SW 1271 (cell line): ENCODE measurements at regions not wholly inside any gene's neighbourhood (a gene's known extent, or its start where the extent isn't known, plus 50 kb on each side); places are given as distances from the start of the nearest gene placed in this dataset.
"Not testable (repeated sequence)": the region's sequence is repeated elsewhere in the genome, so short reads cannot be mapped to it uniquely, and the experiment has no call there.

Experiments used
- DNase-seq, 2 experiments: peaks; one replicate each; lab custom pipeline; 2025; lab: John Stamatoyannopoulos, UW

DNA sequence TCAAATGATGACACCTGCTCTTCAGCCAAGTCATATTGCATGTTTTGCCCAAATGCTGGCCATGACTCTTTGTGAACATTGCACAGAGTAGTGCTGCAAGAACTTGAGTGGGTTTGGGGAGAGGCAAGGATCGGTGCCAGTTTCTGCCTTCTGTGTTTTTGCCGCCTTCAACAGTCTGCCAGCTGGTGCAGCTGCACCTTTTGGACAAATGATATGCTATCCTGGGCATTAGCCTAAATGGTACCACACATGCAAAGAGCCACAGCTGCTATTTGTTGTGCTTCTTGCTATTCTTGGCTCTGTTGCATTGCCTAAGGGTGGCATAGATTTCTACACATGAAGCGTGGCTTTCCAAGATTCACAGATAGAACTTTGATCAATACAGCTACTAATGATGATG lies 189.0 kb upstream of the CCN2 start:
- DNase-seq = no peak

DNA sequence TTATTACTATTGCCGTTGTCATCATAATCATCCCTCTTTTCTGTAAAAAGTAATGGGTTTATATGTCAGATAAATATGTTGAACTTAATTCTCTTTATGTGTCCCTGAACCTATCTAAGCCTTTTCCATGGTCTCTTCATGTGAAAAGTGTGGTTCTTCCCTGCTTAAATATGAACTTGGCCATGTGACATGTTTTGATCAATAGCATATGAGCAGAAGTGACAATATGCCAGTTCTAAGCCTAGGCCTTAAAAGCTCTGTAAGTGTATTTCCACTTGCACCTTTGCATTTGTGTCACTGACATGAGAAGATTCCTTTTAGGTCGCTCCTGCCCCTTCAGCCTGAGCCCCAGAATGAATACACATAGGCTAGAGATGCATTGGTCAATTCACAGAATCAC lies 188.4 kb upstream of the CCN2 start:
- DNase-seq = no peak

DNA sequence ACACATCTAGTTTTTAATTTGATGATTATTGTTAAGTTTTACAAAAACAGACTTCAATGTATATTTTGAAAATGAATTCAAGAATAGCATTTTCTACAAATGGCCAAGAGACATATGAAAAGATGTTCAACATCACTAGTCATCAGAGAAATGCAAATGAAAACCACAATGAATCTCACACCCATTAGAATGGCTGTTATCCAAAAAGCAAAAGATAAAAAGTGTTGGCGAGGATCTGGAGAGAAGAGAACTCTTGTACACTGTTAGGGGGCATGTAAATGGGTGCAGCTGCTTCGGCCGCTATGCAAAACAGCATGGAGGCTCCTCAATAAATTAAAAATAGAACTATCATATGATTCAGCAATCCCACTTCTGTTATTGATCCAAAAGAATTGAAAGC lies 185.8 kb upstream of the CCN2 start:
- no peak for DNase-seq

DNA sequence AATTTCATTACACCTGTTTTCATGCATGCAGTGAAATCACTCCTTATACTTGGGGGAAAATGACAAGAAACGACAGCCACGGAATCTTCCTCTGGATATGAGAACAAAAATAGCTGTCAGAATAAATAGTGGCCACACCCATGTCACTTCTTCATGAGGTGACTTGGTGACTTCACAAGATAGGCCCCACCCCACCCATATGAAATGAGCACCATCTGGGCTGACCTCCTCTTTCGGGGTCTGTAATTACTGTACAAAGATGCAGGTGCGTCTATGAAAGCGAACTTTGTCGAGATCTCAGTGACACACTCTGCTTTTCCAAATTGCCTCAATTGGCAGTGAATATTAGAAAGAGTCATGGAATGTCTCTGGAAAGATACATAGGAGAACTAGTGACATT lies 184.2 kb upstream of the CCN2 start:
- DNase-seq = no peak

DNA sequence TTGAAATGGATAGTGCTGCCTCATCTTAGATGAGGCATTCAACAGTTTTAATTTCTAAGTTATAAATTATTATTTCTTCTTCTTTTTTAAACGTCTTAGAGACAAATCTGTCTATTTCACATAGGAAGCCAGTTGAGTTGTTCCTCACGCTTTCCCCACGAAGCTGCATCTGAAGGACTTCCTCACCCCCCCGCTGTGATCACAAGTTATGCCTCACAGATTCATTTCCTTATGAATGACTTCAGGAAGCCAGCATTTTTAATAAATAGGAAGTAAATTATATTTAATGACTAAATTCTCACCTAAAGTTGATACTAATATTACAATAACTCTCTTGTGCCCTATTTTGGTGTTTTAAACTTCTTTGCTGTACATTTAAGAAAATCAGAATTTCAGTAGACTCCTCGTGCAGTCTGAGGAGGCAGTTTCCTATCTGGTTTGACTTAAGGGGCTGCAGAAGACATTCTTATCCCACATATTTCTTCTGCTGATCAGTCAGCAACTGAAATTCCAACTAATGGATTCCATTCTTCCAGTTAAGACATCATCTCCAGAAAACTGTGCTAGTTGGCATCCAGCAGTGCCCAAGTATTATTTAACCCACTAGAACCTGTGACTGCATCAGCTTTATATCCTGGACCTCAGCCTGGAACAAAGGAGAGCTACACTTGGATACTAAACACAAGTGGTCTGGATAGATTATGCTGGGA lies 182.7 kb upstream of the CCN2 start:
- DNase-seq = no peak

DNA sequence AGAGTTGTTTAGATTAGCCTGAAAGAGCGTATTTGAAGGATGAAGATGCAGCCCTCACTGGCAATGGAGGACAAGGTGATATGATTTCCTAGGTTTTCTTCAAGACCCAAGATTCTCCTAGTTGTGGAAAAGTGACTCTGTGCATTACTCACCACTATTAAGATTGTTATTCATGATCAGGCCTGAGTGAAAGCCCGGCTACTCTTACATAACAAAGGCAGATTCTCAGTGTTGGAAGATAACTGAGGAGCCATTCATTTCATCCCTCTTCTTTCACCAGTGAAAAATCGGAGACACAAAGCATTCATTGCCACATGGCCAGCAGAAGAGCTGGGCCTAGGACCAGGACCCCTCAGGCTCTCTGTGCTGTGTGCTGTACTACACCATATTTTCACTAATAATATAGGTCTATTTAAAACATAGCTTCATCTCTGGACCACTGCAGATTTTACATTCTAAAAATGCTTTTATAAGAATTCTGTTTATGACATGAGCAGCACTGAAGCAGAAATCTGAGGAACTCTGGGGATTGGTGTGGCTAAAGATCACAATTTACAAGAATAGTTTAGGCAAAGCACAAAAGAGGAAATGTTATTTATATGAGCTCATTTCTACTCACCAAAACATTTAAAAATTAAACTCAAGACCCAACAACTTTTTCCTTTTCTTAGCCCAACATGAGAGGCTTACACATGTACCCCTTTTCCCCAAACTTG lies 181.9 kb upstream of the CCN2 start:
- DNase-seq = no peak

DNA sequence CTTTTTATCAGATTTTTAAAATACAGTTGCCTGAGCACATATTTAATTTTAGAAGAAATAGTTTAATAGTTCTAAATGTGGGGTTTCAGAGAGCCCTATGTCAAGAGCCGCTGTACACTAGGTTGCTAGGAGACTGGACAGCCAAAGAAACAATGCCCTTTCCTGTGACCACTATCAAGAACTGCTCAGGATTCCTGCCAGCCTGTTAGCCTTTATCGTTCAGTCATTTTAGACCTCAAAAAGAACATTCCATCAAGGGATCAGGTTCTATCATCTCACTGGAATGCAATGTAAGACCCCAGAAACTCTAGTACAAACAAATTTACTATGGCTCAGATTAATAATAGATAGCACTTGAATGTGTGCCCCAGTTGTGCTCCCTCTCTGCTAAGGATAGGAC lies 181.2 kb upstream of the CCN2 start:
- no peak for DNase-seq

DNA sequence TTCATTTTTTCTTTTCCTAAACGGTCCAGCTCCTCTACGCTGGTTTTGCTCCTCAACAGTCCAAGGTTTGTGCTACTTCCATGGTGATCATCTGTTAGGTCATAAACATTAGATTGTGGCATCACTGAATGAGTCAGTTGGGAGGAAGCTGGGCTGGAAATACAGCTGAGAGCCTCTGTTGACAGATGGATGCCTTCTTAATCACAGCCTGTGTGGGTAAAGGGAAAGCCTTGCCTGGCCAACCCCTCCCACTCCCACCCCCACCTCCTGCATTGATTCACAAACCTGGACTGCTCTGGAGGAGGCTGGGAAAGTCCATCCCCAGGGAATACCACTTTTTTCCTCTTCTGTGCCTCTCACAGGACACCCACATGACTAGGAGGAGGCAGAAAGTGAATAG lies 180.6 kb upstream of the CCN2 start:
- peak; percentile 20 to 43 for DNase-seq

DNA sequence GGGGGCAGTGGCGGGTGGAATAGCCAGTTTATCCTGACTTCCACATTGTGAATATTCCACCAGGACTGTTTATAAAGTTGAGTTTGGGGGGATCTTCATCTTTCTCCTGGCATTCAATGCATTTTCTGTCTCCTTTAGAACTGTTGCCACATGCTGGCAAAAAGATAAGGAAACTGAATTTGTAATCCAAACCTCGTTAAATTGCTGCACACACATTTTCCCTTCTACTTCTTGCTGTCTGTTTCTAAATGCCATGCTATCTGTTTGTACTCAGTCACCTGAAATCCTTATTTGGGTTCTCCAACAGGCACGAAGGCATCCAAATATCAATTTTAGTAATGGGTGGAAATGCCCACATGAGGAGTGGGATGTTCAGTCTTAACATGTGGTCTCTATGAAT lies 180.2 kb upstream of the CCN2 start:
- no peak for DNase-seq

DNA sequence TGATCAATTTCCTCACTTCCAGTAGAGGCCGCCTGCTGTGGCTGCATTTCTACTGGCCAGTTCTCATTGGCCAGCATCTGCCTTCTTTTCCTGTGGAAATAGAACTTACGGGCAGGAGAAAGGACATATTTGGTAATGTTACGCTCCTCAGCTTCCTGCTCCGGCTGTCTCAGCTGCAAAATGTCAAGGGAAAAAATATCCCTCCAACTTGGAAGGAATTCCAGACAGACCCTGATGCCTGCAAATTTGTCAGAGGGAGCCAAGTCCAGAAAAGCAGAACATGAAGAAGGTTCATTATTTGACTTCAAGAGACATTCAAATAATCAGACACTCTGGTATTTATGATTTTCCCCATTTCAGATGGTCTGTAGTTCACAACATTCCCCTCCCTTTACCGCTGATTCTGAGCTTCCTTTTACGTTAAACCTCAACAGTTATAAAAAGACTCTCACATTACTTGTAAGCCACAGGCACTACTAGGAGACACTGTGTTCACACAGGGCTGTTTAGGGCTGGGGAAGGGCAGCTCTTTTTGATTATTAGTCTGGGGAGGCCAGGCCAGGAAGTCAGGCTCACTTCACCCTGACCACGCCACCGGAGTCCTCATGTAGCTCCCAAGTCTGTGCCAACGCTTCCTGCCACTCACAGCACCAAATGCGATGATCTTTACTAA lies 179.6 kb upstream of the CCN2 start:
- DNase-seq = no peak

DNA sequence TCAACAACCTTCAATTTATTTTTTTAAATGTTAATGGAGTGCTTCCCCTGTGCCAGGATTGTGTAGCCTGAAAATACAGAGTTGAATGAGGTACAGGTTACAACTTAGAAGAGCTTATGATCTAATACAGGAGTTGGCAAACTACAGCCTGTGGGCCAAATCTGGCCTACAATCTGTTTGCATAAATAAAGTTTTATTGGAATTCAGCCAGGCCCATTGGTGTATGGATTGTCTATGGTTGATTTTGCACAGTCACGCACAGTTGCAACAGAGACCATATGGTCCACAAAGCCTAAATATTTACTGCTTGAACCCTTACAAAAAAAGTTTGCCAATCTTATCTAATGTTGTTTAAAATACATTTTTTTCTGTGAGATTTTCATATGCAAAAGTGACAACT lies 177.3 kb upstream of the CCN2 start:
- DNase-seq = no peak

DNA sequence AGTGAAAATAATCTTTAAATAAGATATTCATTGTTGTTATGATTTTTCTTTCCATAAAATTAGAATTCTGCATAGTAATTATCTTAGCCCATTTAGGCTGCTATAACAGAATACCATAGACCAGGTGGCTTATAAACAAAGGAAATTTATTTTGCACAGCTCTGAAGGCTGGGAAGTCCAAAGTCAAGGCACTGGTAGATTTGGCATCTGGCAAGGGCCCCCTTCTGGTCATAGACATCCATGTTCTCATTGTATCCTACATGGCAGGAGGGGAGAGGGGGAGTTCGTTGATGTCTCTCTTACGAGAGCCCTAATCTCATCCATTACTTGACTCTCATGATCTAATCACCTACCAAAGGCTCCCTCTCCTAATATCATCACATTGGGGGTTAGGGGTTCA lies 175.0 kb upstream of the CCN2 start:
- DNase-seq = no peak

DNA sequence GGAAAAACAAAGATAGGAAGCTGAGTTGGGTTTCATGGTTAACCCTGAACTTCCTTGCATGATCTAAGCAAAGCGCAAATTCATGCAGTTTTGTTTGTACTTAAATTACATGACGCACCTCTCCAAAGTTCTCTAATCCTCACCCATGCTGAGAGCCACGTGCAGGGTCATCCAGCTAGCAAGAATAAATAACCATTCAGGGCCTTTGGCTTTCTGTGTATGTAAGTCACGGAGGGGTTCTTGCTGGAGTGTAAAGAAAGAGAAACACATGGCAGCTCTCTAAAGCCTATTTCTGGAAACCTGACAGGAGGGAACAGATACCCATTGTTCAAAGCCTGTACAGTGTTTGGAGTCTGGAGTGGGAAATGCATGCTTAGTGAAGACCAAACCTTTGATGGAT lies 171.7 kb upstream of the CCN2 start:
- DNase-seq = no peak

DNA sequence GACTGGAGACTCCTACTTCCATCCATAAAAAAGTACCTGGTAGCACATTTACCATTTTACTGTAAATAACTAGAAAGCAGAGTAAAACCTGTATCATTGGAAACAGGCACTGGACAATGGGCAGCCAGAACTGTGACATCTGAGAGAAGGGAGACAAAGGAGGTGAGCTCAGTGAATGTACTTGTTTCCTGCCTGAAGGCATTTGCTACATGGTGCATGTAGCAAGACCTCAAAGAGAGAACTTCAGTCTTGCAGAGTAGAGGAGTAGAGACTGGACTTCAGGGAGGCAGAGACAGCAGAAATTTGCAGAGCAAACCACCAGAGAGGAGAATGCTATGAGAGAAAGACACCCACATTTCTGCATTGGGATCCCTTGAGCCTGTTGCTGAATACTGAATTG lies 171.0 kb upstream of the CCN2 start:
- DNase-seq = no peak

DNA sequence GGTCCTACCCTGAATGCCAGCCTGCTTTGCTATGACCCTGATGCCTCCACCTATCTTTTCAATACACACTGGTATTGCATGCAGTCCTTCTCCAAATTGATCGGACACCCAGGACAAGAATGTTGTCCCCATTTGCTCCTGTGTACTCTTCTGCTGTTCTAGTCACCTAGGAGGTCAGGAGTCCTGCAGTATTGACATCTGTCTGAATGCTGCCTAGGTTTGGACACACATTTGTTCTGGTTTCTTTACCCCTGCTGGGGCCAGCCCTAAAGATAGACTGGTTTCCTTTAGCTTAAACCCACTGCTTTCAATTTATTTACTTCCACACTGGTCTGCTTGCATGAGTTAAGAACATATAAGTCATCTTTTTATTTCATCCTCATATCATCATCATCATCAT lies 167.0 kb upstream of the CCN2 start:
- no peak for DNase-seq

DNA sequence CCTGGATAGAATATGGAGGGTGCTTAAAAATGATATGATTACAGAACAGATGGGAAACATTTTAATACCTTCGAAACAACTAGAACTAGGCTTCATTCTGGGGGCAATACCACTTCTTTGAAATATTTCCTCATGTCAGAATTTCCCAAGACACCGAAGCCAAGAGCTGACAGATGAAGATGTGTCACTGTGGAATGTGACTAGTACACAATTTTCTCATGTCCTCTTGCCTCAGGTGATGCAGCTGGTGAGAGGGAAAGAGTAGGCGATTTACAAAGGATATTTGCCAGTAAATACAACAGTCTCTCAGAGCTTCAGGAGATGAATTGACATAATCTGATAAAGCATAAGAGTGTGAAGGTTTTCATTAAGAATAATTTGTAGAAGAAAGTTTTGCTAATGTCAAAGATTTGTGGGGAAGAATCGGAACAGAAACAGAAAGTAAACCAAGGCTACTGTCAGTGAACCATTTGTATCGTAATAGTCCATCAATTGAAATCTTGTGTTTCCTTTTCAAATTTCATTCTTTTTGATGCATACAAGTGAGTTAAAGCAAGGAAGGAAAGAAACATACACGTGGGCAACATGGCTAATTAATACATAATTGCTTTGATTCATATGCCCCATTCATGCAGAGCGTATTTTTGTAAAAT lies 164.7 kb upstream of the CCN2 start:
- no peak for DNase-seq

DNA sequence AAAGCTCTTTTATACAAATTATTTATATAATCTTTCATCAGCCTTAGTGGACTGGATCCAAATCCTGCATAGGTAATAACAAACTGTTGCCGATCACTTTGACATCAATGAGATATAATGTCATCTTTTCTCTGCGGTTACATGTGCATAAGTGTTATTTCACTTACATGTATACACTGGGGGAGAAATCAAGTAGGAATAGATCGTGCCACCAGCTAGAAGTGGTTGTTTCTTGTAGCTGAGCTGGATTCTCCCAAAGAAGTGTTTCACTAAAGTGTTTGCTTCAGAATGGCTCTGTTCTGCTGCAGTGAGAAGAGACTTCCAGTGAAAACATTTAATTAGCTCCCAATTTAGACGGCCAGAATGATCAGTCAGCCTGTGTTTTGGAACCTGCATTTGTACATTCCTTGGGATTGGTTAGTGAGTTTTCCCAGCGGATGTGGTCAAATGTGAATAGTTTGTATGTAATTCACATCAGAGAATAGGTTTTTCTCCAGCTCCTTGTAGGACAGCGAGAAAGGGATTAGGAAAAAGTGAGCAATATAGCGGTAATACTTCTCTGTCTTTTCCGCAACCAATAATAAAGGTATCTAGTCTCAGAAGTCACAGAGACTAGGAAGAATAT lies 163.1 kb upstream of the CCN2 start:
- no peak for DNase-seq

DNA sequence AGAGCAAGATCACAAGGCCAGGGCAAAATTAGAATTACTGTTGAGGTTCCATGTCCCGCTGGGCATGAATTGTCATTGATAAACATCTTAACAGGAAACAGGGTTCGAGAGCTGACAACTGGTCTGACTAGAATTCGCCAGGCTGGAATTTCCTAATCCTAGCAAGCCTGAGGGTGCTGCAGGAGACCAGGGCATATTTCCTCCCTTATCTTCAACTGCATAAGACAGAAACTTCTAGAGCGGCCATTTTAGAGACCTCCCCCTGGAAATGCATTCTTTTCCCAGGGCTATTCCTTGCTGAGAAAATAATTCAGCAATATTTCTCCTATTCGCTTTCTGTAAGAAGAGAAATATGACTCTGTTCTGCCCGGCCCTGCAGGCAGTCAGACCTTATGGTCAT lies 158.6 kb upstream of the CCN2 start:
- DNase-seq = not testable (repeated sequence)

DNA sequence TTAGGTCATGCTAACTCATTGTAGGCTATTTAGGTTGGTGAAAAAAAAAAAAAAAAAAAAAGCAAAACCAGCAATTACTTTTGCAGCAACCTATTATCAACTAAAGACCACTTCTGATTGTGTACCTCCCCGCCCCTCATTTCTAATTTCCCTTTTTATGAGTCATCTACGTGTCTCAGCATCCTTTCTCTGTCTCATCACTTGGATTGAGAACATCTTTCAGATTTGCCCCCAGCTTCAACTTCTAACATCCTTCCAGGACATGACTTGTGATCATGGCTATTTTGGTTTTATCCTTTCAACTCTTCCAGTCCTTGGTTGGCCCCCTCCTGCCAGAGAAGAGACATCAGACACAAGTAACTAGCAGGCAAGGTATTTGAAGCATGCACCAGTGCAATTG lies 156.7 kb upstream of the CCN2 start:
- no peak for DNase-seq

DNA sequence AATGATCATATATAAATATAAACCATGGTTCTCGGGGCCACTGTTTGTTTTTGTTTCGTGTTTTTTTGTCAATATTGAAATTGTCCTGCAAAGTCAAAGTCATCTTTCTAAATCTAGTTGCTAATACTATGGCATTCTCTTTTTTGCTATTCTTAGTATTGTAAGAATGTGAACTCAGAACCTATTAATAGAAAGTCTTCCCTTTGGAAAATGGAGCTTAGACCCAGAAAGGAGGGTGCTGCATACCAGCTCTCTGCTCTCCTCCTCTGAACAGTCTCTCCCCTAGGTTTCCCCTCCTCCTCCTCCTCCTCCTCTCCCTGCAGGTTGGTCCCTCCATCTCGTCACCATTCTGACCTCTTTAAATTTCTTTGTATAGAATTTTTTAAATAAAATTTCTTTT lies 150.4 kb upstream of the CCN2 start:
- no peak for DNase-seq

DNA sequence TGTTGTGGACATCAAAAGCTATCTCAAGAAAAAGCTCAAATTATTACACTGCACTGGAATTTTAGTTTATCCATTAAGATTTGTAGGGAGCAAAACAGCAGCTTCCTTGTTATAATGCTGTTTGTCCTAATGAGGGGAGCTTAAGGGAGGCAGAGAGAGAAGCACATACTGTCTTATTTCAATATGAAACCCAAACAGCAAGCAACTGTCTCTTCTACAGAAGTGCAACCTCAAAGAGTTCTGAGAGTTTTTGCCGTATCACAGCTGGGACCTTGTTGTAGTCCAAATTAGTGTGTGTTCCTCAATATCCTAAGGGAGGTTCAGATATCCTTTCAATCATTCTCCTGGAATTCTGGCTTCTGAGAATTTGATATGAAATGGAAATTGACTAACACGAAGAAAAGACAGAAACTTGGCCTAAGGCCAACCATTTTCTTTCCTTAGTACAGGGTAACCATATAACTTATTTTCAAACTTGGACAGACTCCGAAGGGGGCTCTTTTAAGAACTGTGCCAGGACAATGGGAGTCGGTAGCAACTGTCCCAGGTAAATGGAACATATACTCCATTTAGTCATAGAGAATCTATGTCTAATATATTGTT lies 149.3 kb upstream of the CCN2 start:
- DNase-seq = no peak

DNA sequence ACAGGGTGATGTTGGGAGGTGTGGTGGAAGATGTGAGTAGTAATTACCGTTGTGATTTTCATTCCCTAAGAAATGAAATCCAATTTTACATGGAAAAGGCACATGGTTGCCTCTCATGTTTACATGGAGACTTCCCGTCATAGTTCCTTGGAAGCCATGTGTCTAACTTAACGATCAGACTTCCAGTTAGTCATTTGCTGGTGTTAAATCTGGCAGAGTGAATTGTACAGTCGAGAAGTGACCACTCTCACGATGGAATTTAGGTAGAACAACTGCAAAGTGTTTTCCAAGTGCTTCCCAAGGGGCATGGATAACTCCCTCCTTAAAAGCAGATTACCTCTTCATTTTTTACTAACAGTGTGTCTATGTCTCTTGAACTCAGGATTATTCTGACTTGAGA lies 145.8 kb upstream of the CCN2 start:
- no peak for DNase-seq
